Stimulated activated CD4-positive, alpha-beta T cell treated with anti-CD3 and anti-CD28 coated beads, Interleukin-12 subunit alpha, Interleukin-12 subunit beta, amount 100 ng/mL, for 48 hours (primary cell): ENCODE measurements at regions not wholly inside any gene's neighbourhood (a gene's known extent, or its start where the extent isn't known, plus 50 kb on each side); places are given as distances from the start of the nearest gene placed in this dataset.
"Not testable (repeated sequence)": the region's sequence is repeated elsewhere in the genome, so short reads cannot be mapped to it uniquely, and the experiment has no call there.

Source experiments
- DNase-seq, 3 donors: peaks; one replicate each; pipeline ENCODE4 v3.0.0-alpha.2; 2020; ENCODE audit warnings: low read depth in 2 of 3, low spot score in 1 of 3

GRCh38 chr22:48426466-48427380, 1401.0 kb downstream of the BRD1 start:
- DNase-seq: no peak

DNA sequence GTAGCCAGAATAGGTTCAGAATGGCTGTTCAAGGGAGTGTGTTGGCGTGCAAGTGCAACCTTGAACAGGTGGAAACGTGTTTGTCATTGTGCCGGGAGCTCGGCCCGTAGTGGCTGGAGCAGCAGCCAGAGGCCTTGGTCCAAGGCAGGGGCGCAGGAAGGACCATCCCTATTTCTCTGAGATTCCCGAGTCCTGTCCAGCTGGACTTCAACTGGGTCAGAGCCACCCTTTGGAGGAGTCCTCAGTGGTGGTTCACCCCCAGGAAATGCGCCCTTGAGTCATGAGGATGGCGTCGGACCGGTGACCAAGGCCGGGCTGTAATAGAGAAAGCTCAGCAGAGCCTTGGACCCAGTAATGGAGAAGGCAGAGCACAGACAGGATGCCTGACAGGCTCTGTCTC, 1402.0 kb downstream of the BRD1 start:
- no peak for DNase-seq

DNA sequence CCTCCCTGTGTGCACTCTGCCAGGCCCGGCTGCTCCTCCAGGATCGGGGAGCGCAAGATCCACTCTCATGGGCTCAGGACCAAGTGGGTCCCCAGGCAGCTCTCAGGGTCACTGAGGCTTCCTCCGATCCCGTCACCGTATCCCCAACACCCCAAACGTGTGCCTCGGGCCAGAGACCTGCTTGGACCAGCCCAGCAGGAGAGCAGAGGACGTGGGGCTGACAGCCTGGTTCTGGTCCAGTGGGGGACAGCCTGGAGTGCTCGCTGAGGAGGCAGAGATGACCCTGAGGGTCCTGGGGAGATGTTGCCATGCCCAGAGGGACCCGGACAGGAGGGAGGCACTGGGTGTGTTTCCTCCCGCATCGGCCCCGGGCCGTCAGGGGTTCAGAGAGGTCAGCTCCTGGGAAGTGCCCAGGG, 1402.6 kb downstream of the BRD1 start:
- DNase-seq: no peak

DNA sequence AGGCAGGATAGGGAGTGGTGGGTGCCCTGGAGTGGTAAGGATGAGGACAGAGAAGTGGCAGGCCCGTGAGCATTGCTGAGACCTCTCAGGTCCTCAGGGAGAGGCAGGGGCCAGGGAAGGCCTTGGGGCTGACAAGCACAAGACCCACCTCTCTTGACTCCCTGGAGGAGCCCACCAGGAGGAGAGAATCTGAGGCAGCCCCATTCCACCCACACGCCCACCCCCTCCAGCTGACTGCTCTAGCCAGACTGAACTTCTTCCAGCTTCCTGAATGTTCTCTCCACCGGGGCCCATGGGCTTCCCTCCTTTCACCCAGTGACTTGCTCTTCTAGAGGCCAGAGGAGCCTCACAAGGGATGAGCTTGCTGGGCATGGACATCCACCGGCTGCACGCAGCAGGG, 1403.0 kb downstream of the BRD1 start:
- no peak for DNase-seq

DNA sequence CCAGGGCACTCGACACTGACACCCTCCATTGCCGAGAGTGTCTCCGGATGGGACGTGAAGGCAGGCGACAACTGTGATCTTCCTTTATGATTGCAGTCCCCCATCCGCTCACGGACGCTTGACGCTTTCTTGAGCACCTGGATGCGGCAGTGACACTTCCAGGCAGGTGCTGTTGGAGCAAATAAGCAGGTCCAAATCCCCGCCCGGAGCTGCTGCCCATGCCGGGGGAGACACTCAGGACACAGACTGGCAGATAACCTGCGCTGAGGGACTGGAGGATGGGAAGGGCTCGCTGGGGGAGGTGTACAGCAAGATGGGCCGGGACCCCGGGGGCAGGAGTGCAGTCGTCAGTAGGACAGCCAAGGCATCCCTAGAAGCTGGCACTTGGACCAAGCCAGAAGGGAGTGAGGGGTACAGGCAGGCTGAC, 1403.5 kb downstream of the BRD1 start:
- no peak for DNase-seq

DNA sequence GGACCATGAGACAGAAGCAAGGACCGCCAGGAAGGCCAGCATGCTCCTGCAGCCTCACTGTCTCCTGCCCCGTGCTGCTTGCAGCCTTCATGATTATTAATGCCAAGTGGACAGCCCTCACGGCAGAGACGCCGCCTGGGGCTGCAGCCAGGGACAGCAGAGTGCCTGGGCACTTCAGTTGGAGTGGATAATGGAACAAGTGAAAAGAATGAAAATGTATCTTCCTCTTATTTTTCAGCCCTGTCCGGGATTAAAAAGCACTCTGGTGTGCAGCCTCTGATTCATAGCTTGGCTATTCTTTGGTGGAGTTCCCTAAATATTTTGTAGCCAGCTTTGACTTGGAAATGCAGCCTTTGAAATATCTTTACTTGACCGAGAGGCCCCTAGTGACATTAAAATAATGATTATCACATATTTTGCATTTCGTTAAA, 1404.2 kb downstream of the BRD1 start:
- no peak for DNase-seq

DNA sequence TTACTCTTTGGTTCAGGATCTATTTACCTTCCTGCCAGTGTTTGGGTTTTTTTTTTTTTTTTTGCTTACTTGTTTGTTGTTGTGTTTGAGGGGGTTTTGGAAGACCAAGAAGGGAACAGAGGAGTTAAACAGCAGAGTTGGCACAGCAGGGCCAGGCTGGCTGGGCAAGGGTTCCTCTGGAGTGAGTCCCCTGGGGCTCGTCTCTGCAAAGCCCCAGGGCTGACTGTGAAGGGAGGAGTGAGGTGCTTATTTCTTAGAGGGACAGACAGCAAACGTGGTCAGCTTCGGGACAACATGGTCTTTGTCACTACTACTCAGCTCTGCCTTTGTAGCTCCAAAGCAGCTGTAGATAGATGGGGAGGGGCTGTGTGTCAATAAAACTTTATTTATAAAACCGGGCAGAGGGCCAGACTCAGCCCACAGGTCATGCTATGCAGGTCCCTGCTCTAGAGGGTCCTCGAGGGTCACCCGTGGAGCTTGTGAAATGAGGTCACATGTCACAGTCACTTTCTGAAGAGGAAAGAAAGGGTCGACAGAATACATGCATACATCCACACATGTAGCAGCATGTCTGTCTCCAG, 1404.7 kb downstream of the BRD1 start:
- DNase-seq: no peak

DNA sequence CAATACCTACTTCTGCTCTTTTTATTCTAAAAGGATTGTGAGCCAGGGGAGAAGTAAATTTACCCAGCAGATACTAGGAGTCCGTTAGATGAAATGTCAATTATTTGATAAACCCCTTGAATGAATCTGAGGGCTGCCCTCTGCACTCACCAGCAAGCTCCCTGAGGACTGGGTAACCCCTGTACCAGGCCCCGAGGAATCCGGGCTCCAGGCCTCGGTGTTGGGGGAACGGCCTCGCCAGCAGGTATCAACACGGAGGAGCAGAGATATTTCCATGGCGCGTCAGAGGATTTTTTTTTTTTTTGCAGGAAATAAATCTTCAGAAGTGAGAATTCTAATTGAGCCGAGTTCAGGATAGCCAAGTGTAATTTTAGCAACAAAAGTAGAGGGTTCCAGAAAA, 1408.8 kb downstream of the BRD1 start:
- no peak for DNase-seq

GRCh38 chr22:48417225-48418070, 1410.2 kb downstream of the BRD1 start:
- no peak for DNase-seq

DNA sequence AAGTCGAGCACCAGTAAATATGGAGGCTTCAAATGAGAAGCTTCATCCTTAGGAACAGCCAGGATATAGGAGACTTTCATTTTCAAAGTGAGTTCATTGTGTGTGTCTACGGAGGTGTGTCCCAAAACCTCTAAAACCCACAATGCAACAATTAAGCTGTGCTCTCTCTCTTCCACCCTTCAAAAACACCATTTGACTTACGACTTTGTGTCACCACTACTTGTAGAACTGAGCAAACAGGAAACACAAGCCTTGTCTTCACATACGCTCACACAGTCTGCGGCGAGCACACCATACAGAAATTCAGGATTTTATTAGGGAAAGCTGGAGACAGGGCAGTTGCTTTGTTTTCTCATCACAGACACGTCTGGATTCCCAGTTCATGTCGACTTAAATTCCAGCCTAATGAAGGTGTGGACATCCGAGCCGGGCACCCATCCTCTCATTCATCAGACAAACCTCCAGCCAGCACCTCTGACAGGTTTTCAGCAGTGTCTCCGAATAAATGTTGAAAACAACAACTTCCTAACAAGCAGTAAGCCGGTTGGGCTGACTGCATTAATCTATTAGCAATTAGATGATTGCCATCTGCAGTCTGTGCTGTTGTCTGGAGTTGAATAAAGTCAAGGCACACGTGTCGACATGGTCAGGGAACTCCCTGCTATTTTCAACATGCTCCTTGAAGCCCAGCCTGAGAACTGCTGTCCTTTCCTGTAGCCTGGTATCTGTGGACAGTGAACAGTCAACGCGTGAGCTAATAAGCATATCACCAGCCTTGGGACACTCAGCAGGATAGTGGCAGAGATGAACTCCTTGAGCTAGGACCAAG, 1411.1 kb downstream of the BRD1 start:
- no peak for DNase-seq

DNA sequence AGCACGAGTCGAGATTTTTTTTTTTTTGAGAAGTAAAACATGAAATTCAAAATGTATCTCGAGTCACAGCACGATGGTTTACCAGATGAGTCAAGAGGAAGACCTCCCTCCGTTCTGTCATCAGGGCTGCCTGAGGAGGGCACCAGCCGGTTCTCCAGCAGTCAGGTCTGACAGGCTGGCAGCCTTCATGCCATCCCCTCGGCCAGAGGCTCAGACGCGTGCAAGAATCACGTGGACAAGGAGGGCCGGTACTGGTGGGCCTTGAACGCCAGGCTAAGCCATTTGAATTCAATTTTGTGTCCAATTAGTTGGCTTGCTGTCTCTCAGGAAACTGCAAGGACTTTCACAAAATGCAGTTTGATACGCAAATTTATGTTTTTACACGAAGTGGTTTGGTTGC, 1412.2 kb downstream of the BRD1 start:
- no peak for DNase-seq

DNA sequence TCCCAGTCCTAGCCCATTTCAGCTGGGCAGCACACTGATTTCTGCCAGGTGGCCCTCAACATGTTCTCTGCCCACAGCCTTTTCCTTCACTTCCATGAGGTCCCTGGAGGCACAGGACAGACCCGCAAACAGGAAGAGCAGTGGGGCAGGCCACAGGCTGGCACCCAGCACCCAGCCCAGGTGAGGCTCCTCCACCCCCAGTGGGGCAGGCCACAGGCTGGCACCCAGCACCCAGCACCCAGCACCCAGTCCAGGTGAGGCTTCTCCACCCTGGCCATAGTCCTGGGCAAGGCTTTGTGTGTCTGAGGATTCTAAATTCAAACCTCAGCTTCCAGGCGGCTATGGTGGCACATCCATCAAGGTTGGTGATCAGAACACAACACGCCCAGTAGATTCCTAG, 1413.0 kb downstream of the BRD1 start:
- DNase-seq: no peak

DNA sequence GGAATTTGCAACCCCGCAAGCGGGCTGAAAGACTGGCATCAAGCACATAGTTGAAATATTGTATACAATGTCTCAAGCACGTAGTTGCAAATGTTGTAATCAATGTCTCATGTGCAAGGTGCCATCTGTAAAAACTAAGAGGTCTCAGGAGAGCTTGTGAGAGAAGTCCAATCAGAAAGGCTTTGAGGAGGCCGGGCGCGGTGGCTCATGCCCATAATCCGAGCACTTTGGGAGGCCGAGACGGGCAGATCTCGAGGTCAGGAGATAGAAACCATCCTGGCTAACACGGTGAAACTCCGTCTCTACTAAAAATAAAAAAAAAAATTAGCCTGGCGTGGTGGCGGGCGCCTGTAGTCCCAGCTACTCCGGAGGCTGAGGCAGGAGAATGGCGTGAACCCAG, 1414.7 kb downstream of the BRD1 start:
- DNase-seq: not testable (repeated sequence)

GRCh38 chr22:48410536-48410935, 1417.1 kb downstream of the BRD1 start:
- DNase-seq: no peak

- no peak for DNase-seq
Measured at GRCh38 chr22:48407256-48407955, 1420.3 kb downstream of the BRD1 start.

- no peak for DNase-seq
Measured at GRCh38 chr22:48406161-48406560, 1421.5 kb downstream of the BRD1 start.

DNA sequence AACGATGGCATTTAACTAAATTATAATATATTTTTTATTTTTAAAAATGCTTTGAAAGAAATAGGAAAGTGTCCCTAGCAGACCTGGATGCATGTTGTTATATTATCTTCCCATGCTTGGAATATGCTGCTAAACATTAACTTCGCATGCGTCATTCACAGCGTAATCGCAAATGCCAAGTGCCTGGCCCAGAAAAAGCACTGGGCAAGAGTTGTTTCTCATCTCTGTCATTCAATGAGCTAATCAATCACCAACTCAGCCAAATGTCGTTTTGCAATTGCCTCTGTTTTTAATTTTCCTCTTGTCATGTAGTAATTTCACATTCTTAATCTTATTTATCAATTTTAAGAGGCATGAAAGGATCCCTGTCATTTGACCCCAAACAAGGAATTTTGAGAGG, 1421.9 kb downstream of the BRD1 start:
- DNase-seq: no peak

GRCh38 chr22:48404801-48405447, 1422.7 kb downstream of the BRD1 start:
- DNase-seq: no peak

DNA sequence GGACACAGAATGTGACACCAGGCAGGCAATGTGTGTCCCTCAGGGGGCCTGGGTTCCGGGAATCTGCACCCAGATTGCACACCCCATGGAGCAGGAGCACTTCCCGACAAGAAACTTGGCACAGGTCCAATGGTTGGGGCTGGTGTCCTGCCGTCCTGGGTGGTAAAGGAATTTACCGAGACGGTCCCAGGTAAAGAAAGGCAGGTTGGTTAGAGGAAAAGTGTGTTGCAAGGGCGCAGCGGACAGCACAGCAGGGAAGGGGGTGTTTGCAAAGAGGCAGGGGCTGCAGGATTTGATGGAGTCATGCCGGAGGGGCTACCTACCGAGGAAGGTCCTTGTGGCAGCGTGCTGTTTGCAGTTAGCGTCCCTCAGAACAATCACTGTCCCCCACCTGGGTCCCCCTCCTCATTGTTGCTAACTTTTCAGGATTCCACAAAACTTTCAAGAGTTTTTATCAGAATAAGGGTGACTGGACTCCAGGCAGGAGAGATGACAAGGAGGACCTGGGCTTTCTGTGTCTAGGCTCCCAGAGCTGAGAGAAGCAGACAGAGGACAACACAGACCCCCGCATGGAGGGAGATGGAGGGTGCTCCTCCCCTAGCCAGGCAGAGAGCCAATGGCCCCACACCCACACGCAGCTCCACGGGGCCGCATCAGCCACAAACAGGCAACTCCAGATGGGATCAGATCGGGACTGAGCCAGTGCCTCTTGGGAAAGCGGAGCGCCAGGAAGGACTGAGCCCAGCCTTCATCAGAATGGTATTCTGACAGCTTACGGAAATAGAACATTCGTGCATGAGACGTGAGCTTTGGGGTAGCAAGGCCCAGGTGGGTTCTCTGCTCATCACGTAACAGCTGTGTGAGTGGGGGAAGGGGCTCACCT, 1423.9 kb downstream of the BRD1 start:
- no peak for DNase-seq
